ENCODE measurements at regions not wholly inside any gene's neighbourhood (a gene's known extent, or its start where the extent isn't known, plus 50 kb on each side); places are given as distances from the start of the nearest gene placed in this dataset.

- TF ChIP-seq POLR2A (IDR thresholded peaks at IDR 0.05; ENCODE audit: extremely low read depth, insufficient read length) (no peak), CTCF (IDR thresholded peaks at IDR 0.05; ENCODE audit: low read depth, low read length) (no peak)
Measured at GRCh38 chr6:92289831-92290230, 1129.5 kb downstream of the EPHA7 start.
